ENCODE measurements at regions not wholly inside any gene's neighbourhood (a gene's known extent, or its start where the extent isn't known, plus 50 kb on each side); places are given as distances from the start of the nearest gene placed in this dataset.

DNA sequence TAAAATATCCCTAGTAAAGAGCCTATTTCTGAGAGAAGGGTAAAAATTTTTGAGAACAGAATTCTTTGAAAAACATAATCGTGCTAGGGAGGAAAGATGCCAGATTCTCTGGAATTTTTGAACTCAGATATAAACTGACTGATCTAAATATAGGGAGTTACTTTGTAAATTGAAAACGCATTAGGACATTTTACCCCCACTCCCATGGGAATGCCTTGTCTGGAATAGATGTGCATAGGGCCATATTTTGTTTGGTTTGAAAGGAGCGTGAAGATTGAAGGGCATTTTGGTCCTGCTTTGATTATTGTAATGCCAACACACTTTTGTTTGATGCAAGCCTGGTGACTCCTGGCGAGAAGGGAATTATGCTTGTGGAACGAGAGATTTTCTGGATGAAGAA lies 158.7 kb upstream of the DPP10 start:
- TF ChIP-seq, protein P1, sequence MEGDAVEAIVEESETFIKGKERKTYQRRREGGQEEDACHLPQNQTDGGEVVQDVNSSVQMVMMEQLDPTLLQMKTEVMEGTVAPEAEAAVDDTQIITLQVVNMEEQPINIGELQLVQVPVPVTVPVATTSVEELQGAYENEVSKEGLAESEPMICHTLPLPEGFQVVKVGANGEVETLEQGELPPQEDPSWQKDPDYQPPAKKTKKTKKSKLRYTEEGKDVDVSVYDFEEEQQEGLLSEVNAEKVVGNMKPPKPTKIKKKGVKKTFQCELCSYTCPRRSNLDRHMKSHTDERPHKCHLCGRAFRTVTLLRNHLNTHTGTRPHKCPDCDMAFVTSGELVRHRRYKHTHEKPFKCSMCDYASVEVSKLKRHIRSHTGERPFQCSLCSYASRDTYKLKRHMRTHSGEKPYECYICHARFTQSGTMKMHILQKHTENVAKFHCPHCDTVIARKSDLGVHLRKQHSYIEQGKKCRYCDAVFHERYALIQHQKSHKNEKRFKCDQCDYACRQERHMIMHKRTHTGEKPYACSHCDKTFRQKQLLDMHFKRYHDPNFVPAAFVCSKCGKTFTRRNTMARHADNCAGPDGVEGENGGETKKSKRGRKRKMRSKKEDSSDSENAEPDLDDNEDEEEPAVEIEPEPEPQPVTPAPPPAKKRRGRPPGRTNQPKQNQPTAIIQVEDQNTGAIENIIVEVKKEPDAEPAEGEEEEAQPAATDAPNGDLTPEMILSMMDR (IDR thresholded peaks at IDR 0.05; ENCODE audit: low read depth, low read length, missing input control), result no peak
- TF ChIP-seq, protein P2, sequence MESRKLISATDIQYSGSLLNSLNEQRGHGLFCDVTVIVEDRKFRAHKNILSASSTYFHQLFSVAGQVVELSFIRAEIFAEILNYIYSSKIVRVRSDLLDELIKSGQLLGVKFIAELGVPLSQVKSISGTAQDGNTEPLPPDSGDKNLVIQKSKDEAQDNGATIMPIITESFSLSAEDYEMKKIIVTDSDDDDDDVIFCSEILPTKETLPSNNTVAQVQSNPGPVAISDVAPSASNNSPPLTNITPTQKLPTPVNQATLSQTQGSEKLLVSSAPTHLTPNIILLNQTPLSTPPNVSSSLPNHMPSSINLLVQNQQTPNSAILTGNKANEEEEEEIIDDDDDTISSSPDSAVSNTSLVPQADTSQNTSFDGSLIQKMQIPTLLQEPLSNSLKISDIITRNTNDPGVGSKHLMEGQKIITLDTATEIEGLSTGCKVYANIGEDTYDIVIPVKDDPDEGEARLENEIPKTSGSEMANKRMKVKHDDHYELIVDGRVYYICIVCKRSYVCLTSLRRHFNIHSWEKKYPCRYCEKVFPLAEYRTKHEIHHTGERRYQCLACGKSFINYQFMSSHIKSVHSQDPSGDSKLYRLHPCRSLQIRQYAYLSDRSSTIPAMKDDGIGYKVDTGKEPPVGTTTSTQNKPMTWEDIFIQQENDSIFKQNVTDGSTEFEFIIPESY (IDR thresholded peaks at IDR 0.05), result no peak
- TF ChIP-seq TAF1 (conservative IDR thresholded peaks at IDR 0.05), result no peak
- no peak for TF ChIP-seq YY1 (IDR thresholded peaks at IDR 0.05)
- no peak for TF ChIP-seq HNF4A (conservative IDR thresholded peaks at IDR 0.05)
- no peak for TF ChIP-seq GABPA (IDR thresholded peaks at IDR 0.05 in 1 of 2, conservative IDR thresholded peaks at IDR 0.05 in 1 of 2)
- TF ChIP-seq, protein P3, sequence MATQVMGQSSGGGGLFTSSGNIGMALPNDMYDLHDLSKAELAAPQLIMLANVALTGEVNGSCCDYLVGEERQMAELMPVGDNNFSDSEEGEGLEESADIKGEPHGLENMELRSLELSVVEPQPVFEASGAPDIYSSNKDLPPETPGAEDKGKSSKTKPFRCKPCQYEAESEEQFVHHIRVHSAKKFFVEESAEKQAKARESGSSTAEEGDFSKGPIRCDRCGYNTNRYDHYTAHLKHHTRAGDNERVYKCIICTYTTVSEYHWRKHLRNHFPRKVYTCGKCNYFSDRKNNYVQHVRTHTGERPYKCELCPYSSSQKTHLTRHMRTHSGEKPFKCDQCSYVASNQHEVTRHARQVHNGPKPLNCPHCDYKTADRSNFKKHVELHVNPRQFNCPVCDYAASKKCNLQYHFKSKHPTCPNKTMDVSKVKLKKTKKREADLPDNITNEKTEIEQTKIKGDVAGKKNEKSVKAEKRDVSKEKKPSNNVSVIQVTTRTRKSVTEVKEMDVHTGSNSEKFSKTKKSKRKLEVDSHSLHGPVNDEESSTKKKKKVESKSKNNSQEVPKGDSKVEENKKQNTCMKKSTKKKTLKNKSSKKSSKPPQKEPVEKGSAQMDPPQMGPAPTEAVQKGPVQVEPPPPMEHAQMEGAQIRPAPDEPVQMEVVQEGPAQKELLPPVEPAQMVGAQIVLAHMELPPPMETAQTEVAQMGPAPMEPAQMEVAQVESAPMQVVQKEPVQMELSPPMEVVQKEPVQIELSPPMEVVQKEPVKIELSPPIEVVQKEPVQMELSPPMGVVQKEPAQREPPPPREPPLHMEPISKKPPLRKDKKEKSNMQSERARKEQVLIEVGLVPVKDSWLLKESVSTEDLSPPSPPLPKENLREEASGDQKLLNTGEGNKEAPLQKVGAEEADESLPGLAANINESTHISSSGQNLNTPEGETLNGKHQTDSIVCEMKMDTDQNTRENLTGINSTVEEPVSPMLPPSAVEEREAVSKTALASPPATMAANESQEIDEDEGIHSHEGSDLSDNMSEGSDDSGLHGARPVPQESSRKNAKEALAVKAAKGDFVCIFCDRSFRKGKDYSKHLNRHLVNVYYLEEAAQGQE (IDR thresholded peaks at IDR 0.05), result no peak
- TF ChIP-seq, protein P4, sequence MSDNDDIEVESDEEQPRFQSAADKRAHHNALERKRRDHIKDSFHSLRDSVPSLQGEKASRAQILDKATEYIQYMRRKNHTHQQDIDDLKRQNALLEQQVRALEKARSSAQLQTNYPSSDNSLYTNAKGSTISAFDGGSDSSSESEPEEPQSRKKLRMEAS (IDR thresholded peaks at IDR 0.05), result no peak

Data from liver (tissue), 3 donors.